HCT116 (cell line): ENCODE measurements at regions not wholly inside any gene's neighbourhood (a gene's known extent, or its start where the extent isn't known, plus 50 kb on each side); places are given as distances from the start of the nearest gene placed in this dataset.

Experiments used
- CEBPB ChIP-seq: IDR thresholded peaks from 2 replicates; pipeline ENCODE4 v1.6.1; 2012; ENCODE audit warnings: low read depth
- CTCF ChIP-seq, 3 experiments: fragments of 200-600 bp in 1 of 3; sonication (generic) in 1 of 3; IDR thresholded peaks in 2 of 3; conservative IDR thresholded peaks in 1 of 3; 2 replicates each; pipeline ENCODE4 v1.5.1; 2012 to 2017; ENCODE audit warnings: low read depth in 2 of 3, low read length in 2 of 3, antibody characterized with exemption in 1 of 3, borderline replicate concordance in 1 of 3, control low read depth in 1 of 3, mild to moderate bottlenecking in 1 of 3, mixed read lengths in 1 of 3, mixed run types in 1 of 3, moderate library complexity in 1 of 3; ENCODE audit not compliant: insufficient read depth in 1 of 3
- EZH2 ChIP-seq: fragments of 200-600 bp; sonication (generic); IDR thresholded peaks from 2 replicates; pipeline ENCODE4 v1.6.1; 2017; ENCODE audit warnings: antibody characterized with exemption, mixed run types
- SIN3A ChIP-seq: IDR thresholded peaks from 2 replicates; pipeline ENCODE4 v1.6.1; 2012; ENCODE audit warnings: low read depth
- ZNF274 ChIP-seq: fragments of 200-500 bp; sonication (Bioruptor generic); IDR thresholded peaks from 2 replicates; pipeline ENCODE4 v1.6.1; 2014; ENCODE audit warnings: mild to moderate bottlenecking, low read depth, low read length, inconsistent platforms

GRCh38 chr12:85572956-85573355 is 263.3 kb downstream of the RASSF9 start:
- TF ChIP-seq CEBPB = no peak
- no peak for TF ChIP-seq EZH2
- no peak for TF ChIP-seq ZNF274
- no peak for TF ChIP-seq CTCF (IDR thresholded peaks at IDR 0.05 in 2 of 3, conservative IDR thresholded peaks at IDR 0.05 in 1 of 3; ENCODE audit: borderline replicate concordance in 1 of 3, insufficient read depth in 1 of 3, low read depth in 2 of 3, low read length in 2 of 3)
- no peak for TF ChIP-seq SIN3A
